Neuronal stem cell (in vitro differentiated cells): ENCODE measurements at regions not wholly inside any gene's neighbourhood (a gene's known extent, or its start where the extent isn't known, plus 50 kb on each side); places are given as distances from the start of the nearest gene placed in this dataset.
"Not testable (repeated sequence)": the region's sequence is repeated elsewhere in the genome, so short reads cannot be mapped to it uniquely, and the experiment has no call there.

Experiments used
- DNase-seq: peaks from one replicate; pipeline ENCODE4 v3.0.0-alpha.2; 2013; ENCODE audit warnings: low spot score
- H2AFZ ChIP-seq: one replicate; pipeline ENCODE4 v1.6.1; 2013; ENCODE audit warnings: mild to moderate bottlenecking, low read length, inconsistent platforms
- H2AK5ac ChIP-seq: 2 replicates; pipeline ENCODE4 v1.6.1; 2013; ENCODE audit warnings: low read depth, mild to moderate bottlenecking, inconsistent platforms, low read length, moderate library complexity, mixed read lengths
- H2BK120ac ChIP-seq: 2 replicates; pipeline ENCODE4 v1.6.1; 2013; ENCODE audit warnings: low read depth, mild to moderate bottlenecking, inconsistent platforms, low read length, moderate library complexity, mixed read lengths
- H2BK12ac ChIP-seq: one replicate; pipeline ENCODE4 v1.6.1; 2013; ENCODE audit warnings: low read length, inconsistent platforms
- H2BK15ac ChIP-seq: 2 replicates; pipeline ENCODE4 v1.6.1; 2013; ENCODE audit warnings: mild to moderate bottlenecking, low read length, inconsistent platforms, mixed read lengths
- H2BK5ac ChIP-seq: one replicate; pipeline ENCODE4 v1.6.1; 2013; ENCODE audit warnings: inconsistent platforms, mild to moderate bottlenecking, low read length, moderate library complexity
- H3K14ac ChIP-seq: one replicate; pipeline ENCODE4 v1.6.1; 2013; ENCODE audit warnings: low read length, inconsistent platforms
- H3K18ac ChIP-seq: 2 replicates; pipeline ENCODE4 v1.6.1; 2013; ENCODE audit warnings: low read length, inconsistent platforms
- H3K23ac ChIP-seq: 2 replicates; pipeline ENCODE4 v1.6.1; 2013; ENCODE audit warnings: low read depth, mild to moderate bottlenecking, mixed read lengths, low read length, inconsistent platforms; ENCODE audit not compliant: poor library complexity
- H3K27ac ChIP-seq: replicated peaks from 3 replicates; pipeline ENCODE4 v1.5.1; 2013; ENCODE audit warnings: low read length, inconsistent platforms
- H3K27me3 ChIP-seq, 3 experiments: 2 replicates each; pipeline ENCODE4 v1.6.1; 2013; ENCODE audit warnings: low read length in 3 of 3, mild to moderate bottlenecking in 2 of 3, inconsistent platforms in 1 of 3, low read depth in 1 of 3, mixed read lengths in 1 of 3, moderate library complexity in 1 of 3; ENCODE audit not compliant: control insufficient read depth in 3 of 3, insufficient read depth in 3 of 3
- H3K36me3 ChIP-seq, 2 donors: replicated peaks in 1 of 2; 2 replicates each; pipeline ENCODE4 v1.6.1; 2013; ENCODE audit warnings: low read length in 2 of 2; ENCODE audit not compliant: control insufficient read depth in 2 of 2, insufficient read depth in 2 of 2
- H3K4ac ChIP-seq: 2 replicates; pipeline ENCODE4 v1.6.1; 2013; ENCODE audit warnings: inconsistent platforms, mild to moderate bottlenecking, low read length, moderate library complexity
- H3K4me1 ChIP-seq, 2 donors: 1 replicate in 1 of 2; 2 replicates in 1 of 2; pipeline ENCODE4 v1.6.1; 2013; ENCODE audit warnings: low read length in 2 of 2, low read depth in 1 of 2; ENCODE audit not compliant: control insufficient read depth in 2 of 2, insufficient read depth in 1 of 2
- H3K4me2 ChIP-seq: one replicate; pipeline ENCODE4 v1.6.1; 2013; ENCODE audit warnings: mild to moderate bottlenecking, low read length, inconsistent platforms; ENCODE audit not compliant: insufficient read depth, poor library complexity, severe bottlenecking
- H3K4me3 ChIP-seq, 2 donors: 2 replicates each; pipeline ENCODE4 v1.5.1; 2013; ENCODE audit warnings: low read length in 2 of 2, mild to moderate bottlenecking in 2 of 2, inconsistent platforms in 1 of 2, moderate library complexity in 1 of 2
- H3K79me1 ChIP-seq: one replicate; pipeline ENCODE4 v1.6.1; 2013; ENCODE audit warnings: low read depth, mild to moderate bottlenecking, inconsistent platforms, low read length, moderate library complexity
- H3K9ac ChIP-seq: one replicate; pipeline ENCODE4 v1.6.1; 2013; ENCODE audit warnings: mild to moderate bottlenecking, low read depth, low read length, inconsistent platforms; ENCODE audit not compliant: poor library complexity
- H3K9me3 ChIP-seq, 2 donors: replicated peaks in 1 of 2; 2 replicates each; pipeline versions ENCODE3 to v1.6.1; 2013; ENCODE audit warnings: low read length in 2 of 2, mild to moderate bottlenecking in 2 of 2, inconsistent platforms in 1 of 2, low read depth in 1 of 2, mixed read lengths in 1 of 2, moderate library complexity in 1 of 2; ENCODE audit not compliant: control insufficient read depth in 2 of 2, insufficient read depth in 1 of 2
- H4K8ac ChIP-seq: one replicate; pipeline ENCODE4 v1.6.1; 2013; ENCODE audit warnings: low read depth, mild to moderate bottlenecking, inconsistent platforms, low read length, moderate library complexity
- H4K91ac ChIP-seq: one replicate; pipeline ENCODE4 v1.6.1; 2013; ENCODE audit warnings: low read length, low read depth, mild to moderate bottlenecking, inconsistent platforms; ENCODE audit not compliant: poor library complexity
- WGBS, 2 donors: extraction: QIAGEN DNeasy Blood & Tissue Kit; methylation state at CpG; one replicate each; pipeline ENCODE4 v1.1.7; 2013; ENCODE audit warnings: missing lambda C conversion rate in 2 of 2, mixed read lengths in 1 of 2; ENCODE audit not compliant: insufficient read length in 2 of 2, insufficient replicate concordance in 1 of 2; ENCODE audit errors: extremely low coverage in 2 of 2; 5-methylcytosine and 5-hydroxymethylcytosine counted together

DNA sequence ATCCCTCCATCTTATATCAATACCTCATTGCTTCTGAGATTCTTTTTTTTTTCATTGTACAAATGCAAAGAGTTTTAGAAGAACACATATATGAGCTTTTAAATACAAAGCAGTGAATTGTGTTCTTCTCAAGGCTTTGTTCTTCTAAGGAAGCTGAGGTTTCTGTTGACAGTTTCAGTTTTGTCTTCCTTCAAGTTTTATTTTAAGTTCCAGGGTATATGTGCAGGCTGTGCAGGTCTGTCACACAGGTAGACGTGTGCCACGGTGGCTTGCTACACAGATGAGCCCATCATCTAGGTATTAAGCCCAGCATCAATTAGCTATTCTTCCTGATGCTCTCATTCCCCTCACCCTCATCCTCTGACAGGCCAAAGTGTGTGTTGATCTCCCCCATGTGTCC is 201.2 kb upstream of the DIPK2B start:
- Histone ChIP-seq H2BK15ac (no peak overlapping the region), H3K4me3 (no peak overlapping the region), H3K4ac (no peak overlapping the region), H3K27ac (no peak overlapping the region), H2BK12ac (no peak overlapping the region), H4K8ac (no peak overlapping the region), H4K91ac (no peak overlapping the region), H3K4me2 (no peak overlapping the region), H3K36me3 (no peaks in the 10 kb centered on the region), H2AFZ (no peak overlapping the region), H3K18ac (no peak overlapping the region), H3K14ac (no peak overlapping the region), H2BK5ac (no peak overlapping the region), H2BK120ac (no peak overlapping the region), H2AK5ac (no peak overlapping the region), H3K9ac (no peak overlapping the region), H3K79me1 (no peaks in the 10 kb centered on the region), H3K4me1 (peaks cover 0 to 2% of the 10 kb centered on the region in 2 donors), H3K23ac (no peak overlapping the region), H3K9me3 (no peaks in the 10 kb centered on the region), H3K27me3 (no peaks in the 10 kb centered on the region)
- DNase-seq, result no peak
- no CpG with 5 or more reads among the region's 2 CpGs for WGBS, 2 donors

DNA sequence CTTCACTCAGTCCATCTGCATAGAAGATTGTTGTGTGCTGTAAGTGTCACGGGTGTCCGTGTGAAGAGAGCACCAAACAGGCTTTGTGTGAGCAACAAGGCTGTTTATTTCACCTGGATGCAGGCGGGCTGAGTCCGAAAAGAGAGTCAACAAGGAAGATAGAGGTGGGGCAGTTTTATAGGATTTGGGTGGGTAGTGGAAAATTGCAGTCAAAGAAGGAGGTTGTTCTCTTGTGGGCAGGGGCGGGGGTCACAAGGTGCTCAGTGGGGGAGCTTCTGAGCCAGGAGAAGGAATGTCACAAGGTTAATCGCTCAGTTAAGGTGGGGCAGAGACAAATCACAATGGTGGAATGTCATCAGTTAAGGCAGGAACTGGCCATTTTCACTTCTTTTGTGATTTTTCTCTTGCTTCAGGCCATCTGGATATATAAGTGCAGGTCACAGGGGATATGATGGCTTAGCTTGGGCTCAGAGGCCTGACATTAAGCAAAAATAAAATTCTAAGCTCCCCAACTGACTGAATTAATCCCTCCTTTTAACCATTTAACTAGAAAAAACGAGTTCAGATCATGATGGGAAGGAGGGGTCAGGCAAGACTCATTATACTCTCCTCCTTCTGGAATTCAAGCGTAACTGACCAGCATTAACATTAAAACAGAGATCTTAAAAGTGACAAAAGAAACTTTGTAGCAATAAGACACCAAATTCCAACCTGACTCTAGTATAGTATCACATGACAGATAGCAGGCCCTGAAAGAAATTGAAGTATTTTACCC is 200.5 kb upstream of the DIPK2B start:
- H2BK15ac ChIP-seq, H3K36me3 ChIP-seq, H3K27me3 ChIP-seq, H2BK12ac ChIP-seq, H4K91ac ChIP-seq, H2BK5ac ChIP-seq, H3K4me2 ChIP-seq, H3K4me3 ChIP-seq, H3K4ac ChIP-seq, H3K9me3 ChIP-seq, H3K14ac ChIP-seq, H3K9ac ChIP-seq, H2AFZ ChIP-seq, H2BK120ac ChIP-seq, H3K18ac ChIP-seq, H4K8ac ChIP-seq, H3K79me1 ChIP-seq, H2AK5ac ChIP-seq, H3K23ac ChIP-seq, H3K4me1 ChIP-seq: not testable (repeated sequence)
- peak; percentile 9 for DNase-seq
- no CpG with 5 or more reads among the region's 8 CpGs for WGBS, 2 donors
- H3K27ac ChIP-seq, result peak overlapping the region; percentile 53

DNA sequence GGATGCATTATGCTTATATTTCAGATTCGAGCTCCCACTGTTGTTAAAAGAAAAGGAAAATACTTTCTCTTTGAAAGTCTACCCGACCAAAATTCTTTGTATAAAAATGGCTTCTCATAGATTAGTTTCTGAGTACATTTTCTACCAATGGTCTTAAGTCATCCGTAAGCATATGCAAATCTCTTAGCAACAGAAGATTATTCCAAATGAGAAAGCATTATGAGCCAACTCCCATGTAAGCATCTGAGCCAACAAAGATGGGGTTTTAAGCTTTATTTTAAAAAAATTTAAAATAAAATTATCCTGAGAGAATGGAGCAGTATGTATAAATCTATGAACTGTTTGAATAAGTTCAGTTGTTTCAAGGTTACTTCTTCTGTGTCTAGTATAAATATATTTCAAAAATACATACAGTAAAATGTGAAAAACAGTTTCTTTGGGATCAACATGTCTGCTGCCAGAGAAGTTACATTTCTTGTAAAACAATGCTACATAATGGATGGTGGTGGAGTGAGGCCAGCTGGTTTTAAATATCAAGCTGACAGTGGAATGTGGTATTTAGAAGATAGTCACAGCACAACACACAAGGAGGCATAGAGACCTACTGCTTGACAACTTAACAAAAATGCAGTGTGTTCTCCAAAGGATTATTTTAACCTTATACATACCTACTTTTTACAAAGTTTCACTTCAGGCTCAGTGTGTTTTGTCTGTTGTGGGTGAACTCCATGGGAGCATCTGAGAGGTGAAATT is 199.5 kb upstream of the DIPK2B start:
- Histone ChIP-seq H2BK5ac (no peak overlapping the region), H3K18ac (no peak overlapping the region), H3K4me2 (no peak overlapping the region), H2AK5ac (no peak overlapping the region), H4K91ac (no peak overlapping the region), H2BK15ac (no peak overlapping the region), H3K4ac (no peak overlapping the region), H3K23ac (no peak overlapping the region), H3K9me3 (peaks cover 0 to 3% of the 10 kb centered on the region in 2 donors), H2AFZ (no peak overlapping the region), H2BK12ac (no peak overlapping the region), H3K4me3 (no peak overlapping the region), H2BK120ac (no peak overlapping the region), H3K9ac (no peak overlapping the region), H3K36me3 (no peaks in the 10 kb centered on the region), H3K14ac (no peak overlapping the region), H3K27me3 (no peaks in the 10 kb centered on the region), H4K8ac (no peak overlapping the region), H3K27ac (no peak overlapping the region), H3K4me1 (peaks cover 0 to 2% of the 10 kb centered on the region in 2 donors), H3K79me1 (no peaks in the 10 kb centered on the region)
- WGBS, 2 donors, result no CpG with 5 or more reads among the region's 3 CpGs
- no peak for DNase-seq

DNA sequence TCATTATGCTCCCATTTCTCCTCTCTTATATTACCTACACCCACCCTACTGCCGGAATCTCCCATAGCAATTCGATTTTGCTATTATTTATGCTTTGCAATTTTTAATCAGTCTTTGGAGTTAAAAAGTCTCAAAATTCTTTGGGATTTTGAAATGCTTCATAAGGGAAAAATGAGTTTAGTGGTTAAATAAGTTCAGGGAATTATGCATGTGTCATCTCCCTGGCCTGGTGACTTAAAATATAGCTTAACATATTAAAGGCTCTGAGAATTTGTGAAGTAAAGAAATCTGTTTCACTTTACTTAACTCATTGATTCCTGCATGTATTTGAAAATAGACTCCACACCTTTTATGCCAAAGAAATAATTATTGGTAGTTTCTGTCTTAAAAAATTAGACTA is 185.1 kb upstream of the DIPK2B start:
- no peak overlapping the region for H3K14ac ChIP-seq
- no peak overlapping the region for H2BK5ac ChIP-seq
- H3K4ac ChIP-seq, result no peak overlapping the region
- WGBS, 2 donors, result 100% methylated on average over 2 of the region's 2 CpGs; no CpG with 5 or more reads in 1 of the 2 donors
- no peak overlapping the region for H2AFZ ChIP-seq
- H3K4me1 ChIP-seq, result no peaks in the 10 kb centered on the region
- H3K27ac ChIP-seq, result no peak overlapping the region
- no peak overlapping the region for H2BK120ac ChIP-seq
- no peak overlapping the region for H4K91ac ChIP-seq
- DNase-seq, result no peak
- no peak overlapping the region for H2AK5ac ChIP-seq
- H3K4me3 ChIP-seq, result no peak overlapping the region
- H2BK12ac ChIP-seq, result no peak overlapping the region
- H2BK15ac ChIP-seq, result no peak overlapping the region
- no peak overlapping the region for H3K9ac ChIP-seq
- H3K23ac ChIP-seq, result no peak overlapping the region
- H4K8ac ChIP-seq, result no peak overlapping the region
- H3K4me2 ChIP-seq, result no peak overlapping the region
- no peaks in the 10 kb centered on the region for H3K79me1 ChIP-seq
- no peak overlapping the region for H3K18ac ChIP-seq
- H3K36me3 ChIP-seq, result no peaks in the 10 kb centered on the region
- peaks cover 0 to 8% (median 0%) of the 10 kb centered on the region in 3 experiments for H3K27me3 ChIP-seq
- no peaks in the 10 kb centered on the region for H3K9me3 ChIP-seq
